Mesendoderm (in vitro differentiated cells): ENCODE measurements at regions not wholly inside any gene's neighbourhood (a gene's known extent, or its start where the extent isn't known, plus 50 kb on each side); places are given as distances from the start of the nearest gene placed in this dataset.

Experiments used
- DNase-seq: peaks from one replicate; pipeline ENCODE4 v3.0.0; 2013
- H2AK5ac ChIP-seq: 2 replicates; pipeline ENCODE4 v1.6.1; 2013; ENCODE audit warnings: low read length, inconsistent platforms
- H2BK120ac ChIP-seq: 2 replicates; pipeline ENCODE4 v1.6.1; 2013; ENCODE audit warnings: low read depth, mild to moderate bottlenecking, low read length, moderate library complexity, mixed read lengths
- H2BK15ac ChIP-seq: replicated peaks from 2 replicates; pipeline ENCODE4 v1.6.1; 2013; ENCODE audit warnings: low read depth, mild to moderate bottlenecking, moderate library complexity
- H2BK5ac ChIP-seq: 2 replicates; pipeline ENCODE4 v1.6.1; 2013; ENCODE audit warnings: low read length, inconsistent platforms
- H3K18ac ChIP-seq: 2 replicates; pipeline ENCODE4 v1.6.1; 2013; ENCODE audit warnings: mild to moderate bottlenecking, low read length, mixed read lengths
- H3K23ac ChIP-seq: one replicate; pipeline ENCODE4 v1.6.1; 2013; ENCODE audit warnings: low read length
- H3K27ac ChIP-seq: 2 replicates; pipeline ENCODE4 v1.5.1; 2013; ENCODE audit warnings: low read depth, mild to moderate bottlenecking, inconsistent platforms, low read length, moderate library complexity
- H3K27me3 ChIP-seq: 2 replicates; pipeline ENCODE4 v1.6.1; 2013; ENCODE audit warnings: low read length, control low read depth, mild to moderate bottlenecking, inconsistent platforms; ENCODE audit not compliant: insufficient read depth, poor library complexity
- H3K36me3 ChIP-seq: 2 replicates; pipeline ENCODE4 v1.6.1; 2013; ENCODE audit warnings: low read length, inconsistent platforms; ENCODE audit not compliant: control insufficient read depth, insufficient read depth
- H3K4ac ChIP-seq: one replicate; pipeline ENCODE4 v1.6.1; 2013; ENCODE audit warnings: low read depth, mild to moderate bottlenecking, low read length, moderate library complexity
- H3K4me1 ChIP-seq: 2 replicates; pipeline ENCODE4 v1.6.1; 2013; ENCODE audit warnings: low read depth, low read length, inconsistent platforms; ENCODE audit not compliant: control insufficient read depth
- H3K4me2 ChIP-seq: 2 replicates; pipeline ENCODE4 v1.6.1; 2013; ENCODE audit warnings: low read length
- H3K4me3 ChIP-seq: 2 replicates; pipeline ENCODE4 v1.5.1; 2013; ENCODE audit warnings: mild to moderate bottlenecking, low read length
- H3K56ac ChIP-seq: one replicate; pipeline ENCODE4 v1.6.1; 2013; ENCODE audit warnings: low read length
- H3K79me1 ChIP-seq: 2 replicates; pipeline ENCODE4 v1.6.1; 2013; ENCODE audit warnings: low read length, inconsistent platforms
- H3K79me2 ChIP-seq: 2 replicates; pipeline ENCODE4 v1.6.1; 2013; ENCODE audit warnings: mild to moderate bottlenecking, low read length; ENCODE audit not compliant: control insufficient read depth, insufficient read depth
- H3K9ac ChIP-seq: 2 replicates; pipeline ENCODE4 v1.6.1; 2013; ENCODE audit warnings: low read length, inconsistent platforms
- H4K5ac ChIP-seq: one replicate; pipeline ENCODE4 v1.6.1; 2013; ENCODE audit warnings: low read length
- H4K8ac ChIP-seq: one replicate; pipeline ENCODE4 v1.6.1; 2013; ENCODE audit warnings: low read depth, mild to moderate bottlenecking, control low read depth, low read length, moderate library complexity
- WGBS: extraction: QIAGEN DNeasy Blood & Tissue Kit; methylation state at CpG from one replicate; pipeline ENCODE4 v1.1.7; 2013; ENCODE audit warnings: low lambda C conversion rate, missing lambda C conversion rate; ENCODE audit not compliant: insufficient coverage; ENCODE audit errors: extremely low coverage; 5-methylcytosine and 5-hydroxymethylcytosine counted together

DNA sequence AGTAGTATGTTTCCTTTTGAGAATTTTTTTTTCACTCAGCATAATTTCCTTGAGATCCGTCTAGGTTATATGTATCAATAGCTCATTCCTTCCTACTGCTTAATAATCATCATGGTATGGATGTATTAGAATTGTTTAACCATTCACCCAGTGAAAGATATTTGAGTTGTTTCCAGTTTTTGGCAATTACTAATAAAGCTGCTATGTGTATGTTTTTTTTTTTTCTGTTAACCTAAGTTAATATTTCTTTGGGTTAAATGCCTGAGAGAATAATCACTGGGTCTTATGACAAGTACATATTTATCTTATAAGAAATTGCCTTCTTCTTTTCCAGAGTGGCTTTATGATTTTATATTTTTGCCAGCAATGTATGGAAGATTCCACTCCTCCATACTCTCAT is 96.4 kb upstream of the ST6GAL2 start:
- no peak overlapping the region for H4K8ac ChIP-seq
- no peak overlapping the region for H3K9ac ChIP-seq
- no peak overlapping the region for H3K18ac ChIP-seq
- H3K56ac ChIP-seq, result no peak overlapping the region
- no peak overlapping the region for H2BK120ac ChIP-seq
- no peak overlapping the region for H2AK5ac ChIP-seq
- H4K5ac ChIP-seq, result no peak overlapping the region
- no peaks in the 10 kb centered on the region for H3K79me2 ChIP-seq
- H3K4me3 ChIP-seq, result no peak overlapping the region
- no peaks in the 10 kb centered on the region for H3K79me1 ChIP-seq
- H3K23ac ChIP-seq, result no peak overlapping the region
- DNase-seq, result no peak
- WGBS, result no CpG with 5 or more reads among the region's 1 CpG
- no peak overlapping the region for H3K4me2 ChIP-seq
- no peak overlapping the region for H2BK5ac ChIP-seq
- H3K27me3 ChIP-seq, result no peaks in the 10 kb centered on the region
- H3K27ac ChIP-seq, result no peak overlapping the region
- no peak overlapping the region for H2BK15ac ChIP-seq
- no peaks in the 10 kb centered on the region for H3K4me1 ChIP-seq
- no peak overlapping the region for H3K4ac ChIP-seq
- H3K36me3 ChIP-seq, result no peaks in the 10 kb centered on the region

GRCh38 chr2:106983305-106983704 is 97.3 kb upstream of the ST6GAL2 start:
- Histone ChIP-seq H3K36me3 (no peaks in the 10 kb centered on the region), H3K9ac (no peak overlapping the region), H3K27me3 (no peaks in the 10 kb centered on the region), H2BK120ac (no peak overlapping the region), H3K4me2 (no peak overlapping the region), H3K79me2 (no peaks in the 10 kb centered on the region), H3K79me1 (no peaks in the 10 kb centered on the region), H3K4me3 (no peak overlapping the region), H3K27ac (no peak overlapping the region), H3K4me1 (no peaks in the 10 kb centered on the region), H2BK15ac (no peak overlapping the region), H3K56ac (no peak overlapping the region), H2BK5ac (no peak overlapping the region), H4K8ac (no peak overlapping the region), H4K5ac (no peak overlapping the region), H2AK5ac (no peak overlapping the region), H3K18ac (no peak overlapping the region), H3K4ac (no peak overlapping the region), H3K23ac (no peak overlapping the region)
- no CpG with 5 or more reads among the region's 4 CpGs for WGBS
- no peak for DNase-seq

- H3K9ac ChIP-seq, result no peak overlapping the region
- no peaks in the 10 kb centered on the region for H3K79me1 ChIP-seq
- no peak overlapping the region for H2BK15ac ChIP-seq
- H3K23ac ChIP-seq, result no peak overlapping the region
- no peaks in the 10 kb centered on the region for H3K36me3 ChIP-seq
- DNase-seq, result no peak
- H4K8ac ChIP-seq, result no peak overlapping the region
- WGBS, result no CpG with 5 or more reads among the region's 1 CpG
- H4K5ac ChIP-seq, result no peak overlapping the region
- no peak overlapping the region for H3K27ac ChIP-seq
- no peaks in the 10 kb centered on the region for H3K27me3 ChIP-seq
- H3K4me2 ChIP-seq, result no peak overlapping the region
- H2BK5ac ChIP-seq, result no peak overlapping the region
- no peak overlapping the region for H3K56ac ChIP-seq
- no peak overlapping the region for H3K4ac ChIP-seq
- H3K4me3 ChIP-seq, result no peak overlapping the region
- no peaks in the 10 kb centered on the region for H3K4me1 ChIP-seq
- H2AK5ac ChIP-seq, result no peak overlapping the region
- H2BK120ac ChIP-seq, result no peak overlapping the region
- no peak overlapping the region for H3K18ac ChIP-seq
- no peaks in the 10 kb centered on the region for H3K79me2 ChIP-seq
Observed at GRCh38 chr2:106988361-106988760, 102.4 kb upstream of the ST6GAL2 start.

- no peak overlapping the region for H3K4ac ChIP-seq
- no peak overlapping the region for H3K18ac ChIP-seq
- H3K4me3 ChIP-seq, result no peak overlapping the region
- no CpG with 5 or more reads among the region's 3 CpGs for WGBS
- no peak overlapping the region for H3K9ac ChIP-seq
- no peak overlapping the region for H3K23ac ChIP-seq
- H4K5ac ChIP-seq, result no peak overlapping the region
- H3K4me1 ChIP-seq, result no peaks in the 10 kb centered on the region
- no peak overlapping the region for H3K4me2 ChIP-seq
- no peaks in the 10 kb centered on the region for H3K27me3 ChIP-seq
- H2BK5ac ChIP-seq, result no peak overlapping the region
- H4K8ac ChIP-seq, result no peak overlapping the region
- no peak overlapping the region for H3K27ac ChIP-seq
- no peak overlapping the region for H2AK5ac ChIP-seq
- no peak overlapping the region for H2BK15ac ChIP-seq
- H3K36me3 ChIP-seq, result no peaks in the 10 kb centered on the region
- no peak overlapping the region for H3K56ac ChIP-seq
- DNase-seq, result no peak
- no peak overlapping the region for H2BK120ac ChIP-seq
- no peaks in the 10 kb centered on the region for H3K79me1 ChIP-seq
- no peaks in the 10 kb centered on the region for H3K79me2 ChIP-seq
Observed at GRCh38 chr2:106990297-106990696, 104.3 kb upstream of the ST6GAL2 start.

- Histone ChIP-seq H3K4me1 (no peaks in the 10 kb centered on the region), H3K27ac (no peak overlapping the region), H3K4me3 (no peak overlapping the region), H4K5ac (no peak overlapping the region), H2BK5ac (no peak overlapping the region), H3K56ac (no peak overlapping the region), H2BK15ac (no peak overlapping the region), H3K9ac (no peak overlapping the region), H4K8ac (no peak overlapping the region), H3K27me3 (no peaks in the 10 kb centered on the region), H3K23ac (no peak overlapping the region), H3K79me2 (no peaks in the 10 kb centered on the region), H3K36me3 (no peaks in the 10 kb centered on the region), H2BK120ac (no peak overlapping the region), H3K4ac (no peak overlapping the region), H3K4me2 (no peak overlapping the region), H3K79me1 (no peaks in the 10 kb centered on the region), H3K18ac (no peak overlapping the region), H2AK5ac (no peak overlapping the region)
- no peak for DNase-seq
- no CpG with 5 or more reads among the region's 2 CpGs for WGBS
Observed at GRCh38 chr2:106991866-106992265, 105.9 kb upstream of the ST6GAL2 start.

GRCh38 chr2:106995556-106995955 is 109.6 kb upstream of the ST6GAL2 start:
- no peak overlapping the region for H2BK120ac ChIP-seq
- no peaks in the 10 kb centered on the region for H3K36me3 ChIP-seq
- no peak overlapping the region for H3K18ac ChIP-seq
- H3K23ac ChIP-seq, result no peak overlapping the region
- no peak for DNase-seq
- no peak overlapping the region for H3K4me2 ChIP-seq
- H4K5ac ChIP-seq, result no peak overlapping the region
- H2AK5ac ChIP-seq, result no peak overlapping the region
- no peak overlapping the region for H2BK5ac ChIP-seq
- no peak overlapping the region for H3K56ac ChIP-seq
- no peak overlapping the region for H3K27ac ChIP-seq
- no peak overlapping the region for H3K4me3 ChIP-seq
- H3K9ac ChIP-seq, result no peak overlapping the region
- H2BK15ac ChIP-seq, result no peak overlapping the region
- H3K79me2 ChIP-seq, result no peaks in the 10 kb centered on the region
- no peaks in the 10 kb centered on the region for H3K27me3 ChIP-seq
- no peaks in the 10 kb centered on the region for H3K4me1 ChIP-seq
- H3K79me1 ChIP-seq, result no peaks in the 10 kb centered on the region
- WGBS, result no CpG with 5 or more reads among the region's 7 CpGs
- no peak overlapping the region for H4K8ac ChIP-seq
- H3K4ac ChIP-seq, result no peak overlapping the region
